ENCODE measurements at regions not wholly inside any gene's neighbourhood (a gene's known extent, or its start where the extent isn't known, plus 50 kb on each side); places are given as distances from the start of the nearest gene placed in this dataset.

- no peak for DNase-seq (ENCODE audit: low spot score)
Observed at GRCh38 chrX:14164828-14165227, 135.1 kb upstream of the GEMIN8 start.

- DNase-seq (ENCODE audit: low spot score): no peak
Observed at GRCh38 chrX:14125462-14125861, 95.8 kb upstream of the GEMIN8 start.

GRCh38 chrX:14124562-14124961, 94.9 kb upstream of the GEMIN8 start:
- no peak for DNase-seq (ENCODE audit: low spot score)

GRCh38 chrX:14095702-14096101, 66.0 kb upstream of the GEMIN8 start:
- DNase-seq (ENCODE audit: low spot score): peak; percentile 56

- DNase-seq (ENCODE audit: low spot score): no peak
Observed at GRCh38 chrX:14094191-14094590, 64.5 kb upstream of the GEMIN8 start.

GRCh38 chrX:14084466-14084865, 54.8 kb upstream of the GEMIN8 start:
- DNase-seq (ENCODE audit: low spot score): no peak

- DNase-seq (ENCODE audit: low spot score): no peak
Observed at GRCh38 chrX:14083783-14084182, 54.1 kb upstream of the GEMIN8 start.

- no peak for DNase-seq (ENCODE audit: low spot score)
Observed at GRCh38 chrX:14079891-14080430, 50.3 kb upstream of the GEMIN8 start.

All from activated CD4-positive, alpha-beta T cell treated with anti-CD3 and anti-CD28 coated beads, Interleukin-2, Interleukin-4, amounts not matched to agents 100 ng/mL and 50 ng/mL, durations not matched to agents 16 hours and 8 hours (primary cell).